Lung (tissue), 11 donors: ENCODE measurements at regions not wholly inside any gene's neighbourhood (a gene's known extent, or its start where the extent isn't known, plus 50 kb on each side); places are given as distances from the start of the nearest gene placed in this dataset.

ENCODE experiments used
- ATAC-seq: fragments of 200-7000 bp; cut with Tn5 transposase; one replicate; pipeline ENCODE4 v1.9.1; 2020; ENCODE audit warnings: moderate number of reproducible peaks; ENCODE audit not compliant: insufficient read depth, low FRiP score
- DNase-seq, 3 donors: peaks; one replicate each; pipeline ENCODE4 v3.0.0-alpha.2; 2013 to 2017
- H3K27ac ChIP-seq, 2 donors: one replicate each; pipeline ENCODE4 v1.5.1; 2013; ENCODE audit warnings: mild to moderate bottlenecking in 2 of 2, moderate library complexity in 2 of 2, control low read depth in 1 of 2, inconsistent platforms in 1 of 2, low read depth in 1 of 2, low read length in 1 of 2
- H3K27me3 ChIP-seq, 3 donors: one replicate each; pipeline ENCODE4 v1.5.1; 2013; ENCODE audit warnings: low read length in 2 of 3; ENCODE audit not compliant: control insufficient read depth in 3 of 3, insufficient read depth in 3 of 3
- H3K36me3 ChIP-seq, 4 donors: one replicate each; pipeline ENCODE4 v1.5.1; 2013; ENCODE audit warnings: low read length in 4 of 4, mild to moderate bottlenecking in 1 of 4, moderate library complexity in 1 of 4; ENCODE audit not compliant: control insufficient read depth in 4 of 4, insufficient read depth in 4 of 4
- H3K4me1 ChIP-seq, 5 donors: one replicate each; pipeline ENCODE4 v1.5.1; 2013; ENCODE audit warnings: low read length in 5 of 5, mild to moderate bottlenecking in 2 of 5, moderate library complexity in 1 of 5; ENCODE audit not compliant: control insufficient read depth in 5 of 5, insufficient read depth in 5 of 5
- H3K4me3 ChIP-seq: one replicate; pipeline ENCODE4 v1.5.1; 2013; ENCODE audit warnings: mild to moderate bottlenecking, control low read depth, moderate library complexity
- H3K9ac ChIP-seq, 2 donors: one replicate each; pipeline ENCODE4 v1.5.1; 2013; ENCODE audit warnings: low read length in 2 of 2, control low read depth in 1 of 2; ENCODE audit not compliant: insufficient read depth in 1 of 2
- H3K9me3 ChIP-seq, 4 donors: one replicate each; pipeline ENCODE4 v1.5.1; 2013; ENCODE audit warnings: low read length in 3 of 4, mild to moderate bottlenecking in 1 of 4, moderate library complexity in 1 of 4; ENCODE audit not compliant: control insufficient read depth in 4 of 4, insufficient read depth in 3 of 4
- CTCF ChIP-seq: IDR thresholded peaks from 2 replicates; pipeline ENCODE4 v1.5.1; 2012; ENCODE audit warnings: mild to moderate bottlenecking; ENCODE audit errors: control extremely low read depth, extremely low read depth
- WGBS, 2 donors: extraction: QIAGEN DNeasy Blood & Tissue Kit; methylation state at CpG; one replicate each; pipeline ENCODE4 v1.1.7; 2013; 5-methylcytosine and 5-hydroxymethylcytosine counted together
- donor health status: control.
- donor health status: control.
- donor health status: Bipolar disorder and iron deficiency.
- donor health status: healthy.
- donor health status: DM: yes; HTN: yes; CAD: no.

- no peak for TF ChIP-seq CTCF
- DNase-seq, result no peak
- H3K9me3 ChIP-seq, result peaks cover 0 to 3% (median 0%) of the 10 kb centered on the region in 4 donors
- 84 to 86% methylated on average over 21 of the region's 21 CpGs for WGBS, 2 donors
- no peak overlapping the region for H3K4me3 ChIP-seq
- H3K4me1 ChIP-seq, result no peaks in the 10 kb centered on the region
- H3K27me3 ChIP-seq, result no peaks in the 10 kb centered on the region
- no peaks in the 10 kb centered on the region for H3K36me3 ChIP-seq
- H3K27ac ChIP-seq, result no peak overlapping the region
- no peak for ATAC-seq
- no peak overlapping the region for H3K9ac ChIP-seq
Observed at GRCh38 chr7:3165681-3166580, 122.3 kb upstream of the CARD11 start.

GRCh38 chr7:3167551-3167950, 123.9 kb upstream of the CARD11 start:
- H3K36me3 ChIP-seq, result no peaks in the 10 kb centered on the region
- H3K27me3 ChIP-seq, result no peaks in the 10 kb centered on the region
- no peak overlapping the region for H3K9ac ChIP-seq
- peaks cover 0 to 3% (median 0%) of the 10 kb centered on the region in 4 donors for H3K9me3 ChIP-seq
- DNase-seq (no peak), ATAC-seq (no peak)
- 69 to 86% methylated on average over 5 of the region's 5 CpGs for WGBS, 2 donors
- no peaks in the 10 kb centered on the region for H3K4me1 ChIP-seq
- TF ChIP-seq CTCF, result no peak
- H3K27ac ChIP-seq, result no peak overlapping the region
- H3K4me3 ChIP-seq, result no peak overlapping the region

- Histone ChIP-seq H3K27me3 (no peaks in the 10 kb centered on the region), H3K4me3 (no peak overlapping the region), H3K27ac (no peak overlapping the region), H3K36me3 (no peaks in the 10 kb centered on the region), H3K9ac (no peak overlapping the region), H3K9me3 (peaks cover 0 to 3% (median 0%) of the 10 kb centered on the region in 4 donors), H3K4me1 (no peaks in the 10 kb centered on the region)
- no peak for ATAC-seq
- WGBS, 2 donors, result 79 to 87% methylated on average over 12 of the region's 12 CpGs
- DNase-seq, result no peak
- TF ChIP-seq CTCF, result no peak
Observed at GRCh38 chr7:3168370-3168769, 124.7 kb upstream of the CARD11 start.

- no peak overlapping the region for H3K4me3 ChIP-seq
- no peaks in the 10 kb centered on the region for H3K36me3 ChIP-seq
- H3K4me1 ChIP-seq, result no peaks in the 10 kb centered on the region
- peaks cover 0 to 3% (median 0%) of the 10 kb centered on the region in 4 donors for H3K9me3 ChIP-seq
- H3K27ac ChIP-seq, result no peak overlapping the region
- 86 to 89% methylated on average over 10 of the region's 10 CpGs for WGBS, 2 donors
- ATAC-seq (no peak), DNase-seq (no peak)
- no peak overlapping the region for H3K9ac ChIP-seq
- TF ChIP-seq CTCF, result no peak
- no peaks in the 10 kb centered on the region for H3K27me3 ChIP-seq
Observed at GRCh38 chr7:3168869-3169268, 125.2 kb upstream of the CARD11 start.
